ENCODE measurements at regions not wholly inside any gene's neighbourhood (a gene's known extent, or its start where the extent isn't known, plus 50 kb on each side); places are given as distances from the start of the nearest gene placed in this dataset.
A peak's percentile ranks its signal among the peaks of the same experiment; 100 is the strongest.

DNA sequence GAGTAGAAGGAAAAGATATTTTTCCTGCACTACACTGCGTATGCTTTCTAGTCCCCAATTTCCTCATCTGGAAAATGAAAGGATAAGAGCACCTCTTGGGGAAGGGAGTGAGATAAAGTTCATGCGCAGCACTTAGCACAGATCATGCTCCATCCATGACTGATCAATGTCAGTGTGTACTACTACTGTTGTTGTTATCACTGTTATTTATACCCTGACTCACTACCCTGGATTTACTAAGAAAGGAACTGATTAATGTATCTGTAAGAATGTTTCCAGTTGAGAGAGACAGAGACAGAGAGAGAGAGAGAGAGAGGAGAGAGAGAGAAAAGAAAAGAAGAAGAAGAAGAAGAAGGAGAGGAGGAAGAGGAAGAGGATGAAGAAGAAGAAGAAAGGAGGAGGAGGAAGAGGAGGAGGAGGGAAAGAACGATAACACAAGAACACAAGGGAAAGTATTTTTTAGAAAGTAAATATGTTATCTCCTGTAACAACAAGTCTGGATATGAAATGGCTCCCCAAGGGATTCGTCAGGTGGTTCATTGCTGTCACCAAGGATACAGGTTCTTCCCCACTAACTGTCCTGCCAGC is 212.2 kb upstream of the PROK2 start:
- peak; percentile 40 for DNase-seq

DNA sequence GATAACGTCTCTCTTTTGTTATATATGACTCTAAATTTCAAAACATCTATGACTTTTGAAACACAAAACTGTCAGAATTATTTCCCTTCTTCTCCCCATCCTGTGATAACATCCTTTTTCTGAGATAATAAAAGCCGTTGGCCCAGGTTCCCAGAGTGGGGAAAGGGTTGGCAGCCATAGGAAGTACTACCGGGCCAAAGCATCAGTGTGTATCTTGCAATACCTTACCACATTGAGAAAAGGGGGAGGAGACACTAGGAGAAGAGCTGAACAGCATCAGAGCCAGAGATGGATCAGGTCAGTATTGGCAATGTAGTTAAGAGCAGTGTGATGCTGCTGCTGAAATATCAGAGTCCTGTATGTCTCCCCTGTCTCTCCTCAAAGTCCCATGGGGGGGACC is 210.0 kb upstream of the PROK2 start:
- DNase-seq, result no peak

DNA sequence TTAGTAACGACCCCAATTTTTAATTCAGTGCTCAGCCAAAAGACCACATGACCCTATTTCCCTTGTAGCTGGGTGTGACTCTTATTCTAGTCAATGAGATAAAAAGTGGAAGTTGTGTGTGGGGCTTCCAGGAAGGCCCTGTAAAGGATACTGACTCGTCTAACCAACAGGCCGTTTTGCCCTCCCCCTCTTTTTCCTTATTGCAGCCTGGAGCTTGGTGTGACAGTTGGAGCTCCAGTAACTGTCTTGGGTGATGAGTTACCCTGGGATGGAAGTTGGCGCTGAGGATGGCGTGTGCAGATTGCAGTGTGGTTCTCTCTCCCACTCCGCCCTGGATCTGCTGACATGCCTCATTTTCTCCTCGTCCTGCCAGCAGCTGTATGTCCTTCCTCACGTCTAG is 209.3 kb upstream of the PROK2 start:
- DNase-seq, result peak; percentile 57

DNA sequence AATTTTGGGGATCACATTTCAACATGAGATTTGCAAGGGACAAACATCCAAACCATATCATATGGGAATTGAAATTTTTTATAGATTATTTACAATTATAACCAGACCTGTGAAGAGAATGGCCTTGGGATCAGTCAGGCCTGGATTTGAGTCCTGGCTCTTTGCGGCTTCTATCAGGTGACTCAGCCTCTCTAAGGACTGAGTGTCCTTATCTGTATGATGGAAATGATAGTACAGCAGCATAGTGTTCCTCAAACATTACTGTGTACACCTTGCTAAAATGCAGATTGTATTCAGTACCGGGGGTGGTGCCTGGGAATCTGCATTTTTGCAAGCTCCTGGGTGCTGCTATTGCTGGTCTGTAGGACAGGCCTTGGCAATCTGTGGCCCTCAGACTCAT is 206.7 kb upstream of the PROK2 start:
- DNase-seq, result no peak

DNA sequence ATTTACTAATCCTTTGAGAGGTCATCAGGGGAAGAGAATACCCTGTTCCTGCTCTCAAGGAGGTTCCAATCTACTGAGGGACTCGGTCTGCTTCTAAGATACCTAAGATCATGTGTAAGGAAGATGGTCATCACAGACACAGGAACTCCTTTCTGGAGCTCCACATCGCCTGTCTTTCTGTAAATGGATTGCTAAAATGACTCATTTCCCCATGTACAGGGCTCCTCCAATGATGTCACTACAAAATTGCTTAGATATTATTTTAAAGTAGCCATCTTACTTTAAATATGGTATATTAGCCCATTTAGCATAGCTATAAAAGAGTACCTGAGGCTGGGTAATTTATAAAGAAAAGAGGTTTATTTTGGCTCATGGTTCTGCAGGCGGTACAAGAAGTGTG is 206.1 kb upstream of the PROK2 start:
- no peak for DNase-seq

DNA sequence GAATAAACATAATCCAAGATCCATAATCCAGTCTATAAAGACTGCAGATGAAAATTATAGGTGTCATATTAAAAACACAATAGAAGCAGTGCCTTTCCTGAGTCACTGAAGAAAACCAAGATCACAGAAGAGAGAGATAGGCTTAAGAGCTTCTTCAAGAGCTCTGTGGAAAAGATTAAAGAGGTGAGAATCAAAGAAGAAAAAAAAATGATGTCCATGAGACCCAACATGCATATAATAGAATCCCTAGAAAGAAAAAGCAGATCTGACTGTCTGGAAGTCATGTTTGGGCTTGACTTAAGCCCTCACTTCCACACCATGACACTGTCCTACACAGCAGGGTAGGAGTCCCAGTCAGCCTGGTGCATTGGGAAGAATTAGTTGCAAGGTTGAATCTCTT is 205.6 kb upstream of the PROK2 start:
- DNase-seq, result no peak

DNA sequence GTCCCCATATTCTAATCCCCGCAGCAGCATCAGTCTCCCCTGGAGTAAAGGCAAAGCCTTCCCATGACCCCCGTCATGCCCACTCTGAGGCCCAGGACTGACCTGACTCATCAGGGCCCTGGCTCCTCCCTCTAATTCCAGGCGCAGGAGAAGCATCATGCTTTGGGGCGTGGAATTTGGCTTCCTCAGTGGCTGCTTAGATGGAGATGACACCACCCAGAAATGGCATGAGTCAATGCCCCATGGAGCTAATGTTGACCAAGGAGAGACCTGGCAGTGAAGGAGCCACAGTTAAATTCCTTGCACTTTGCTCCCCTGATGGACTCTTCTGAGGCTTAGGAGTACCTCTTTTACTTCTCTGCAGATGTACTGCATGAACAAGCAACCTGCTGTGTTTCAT is 204.2 kb upstream of the PROK2 start:
- no peak for DNase-seq

DNA sequence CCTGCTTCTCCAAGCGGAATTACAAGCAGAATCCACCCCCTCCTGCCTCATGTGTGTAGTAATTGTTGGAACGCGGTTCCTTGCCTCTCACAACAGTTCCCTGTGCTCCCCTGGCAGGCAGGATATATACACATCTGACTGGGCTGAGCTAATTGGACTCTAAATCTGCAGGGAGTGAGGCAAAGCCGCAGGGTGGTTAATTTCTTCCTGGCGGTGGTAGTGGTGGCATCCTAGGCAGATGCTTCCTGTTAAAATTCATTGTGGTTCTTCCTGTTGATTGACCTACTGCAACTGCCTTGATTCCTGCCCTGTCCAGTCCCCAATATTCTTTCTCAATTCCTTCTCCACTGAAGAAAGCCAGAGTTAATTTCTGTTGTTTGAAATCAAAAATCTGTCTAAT is 202.9 kb upstream of the PROK2 start:
- DNase-seq, result no peak

DNA sequence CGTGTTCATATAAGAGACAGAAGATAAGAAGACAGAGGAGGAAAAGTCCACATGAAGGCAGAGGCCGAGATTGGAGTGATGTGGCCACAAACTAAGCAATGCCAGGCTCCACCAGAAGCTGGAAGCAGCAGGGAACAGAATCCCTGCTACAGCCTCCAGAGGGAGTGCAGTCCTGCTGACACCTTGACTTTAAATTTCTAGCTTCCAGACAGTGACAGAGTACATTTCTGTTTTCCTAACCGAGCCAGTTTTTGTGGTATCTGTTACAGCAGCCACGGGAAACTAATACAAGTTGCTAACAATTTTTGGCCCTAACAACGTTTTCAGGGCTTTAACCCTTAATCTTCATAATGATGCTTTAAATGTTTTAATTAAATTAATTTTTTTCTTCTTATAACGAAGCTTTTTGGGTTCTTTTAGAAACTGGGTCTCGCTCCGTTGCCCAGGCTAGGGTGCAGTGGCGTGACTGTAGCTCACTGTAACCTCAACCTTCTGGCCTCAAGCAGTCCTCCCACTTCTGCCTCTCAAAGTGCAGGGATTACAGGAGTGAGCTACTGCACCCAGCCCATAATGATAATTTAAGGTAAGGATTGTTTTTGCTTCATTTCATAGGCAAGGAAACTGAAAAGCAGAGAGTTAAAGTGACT is 202.3 kb upstream of the PROK2 start:
- DNase-seq, result no peak

DNA sequence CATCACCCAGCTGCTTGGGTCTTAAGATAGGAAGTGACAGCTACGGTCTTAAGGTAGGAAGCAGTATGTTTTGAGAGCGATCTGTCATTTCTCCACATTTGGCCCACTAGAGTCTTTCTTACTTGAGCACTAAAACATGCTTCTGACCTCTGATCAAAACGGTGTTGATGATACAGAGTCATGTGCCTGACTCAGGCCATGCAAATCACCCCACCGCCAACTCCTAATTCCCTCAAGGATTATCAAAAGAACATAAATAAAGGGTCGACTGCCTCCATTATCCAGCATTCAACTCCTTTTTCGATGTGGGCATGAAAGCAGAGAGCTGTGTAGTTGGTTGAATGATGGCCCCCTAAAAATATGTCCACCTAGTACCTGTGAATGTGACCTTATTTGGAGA is 201.7 kb upstream of the PROK2 start:
- DNase-seq, result no peak

DNA sequence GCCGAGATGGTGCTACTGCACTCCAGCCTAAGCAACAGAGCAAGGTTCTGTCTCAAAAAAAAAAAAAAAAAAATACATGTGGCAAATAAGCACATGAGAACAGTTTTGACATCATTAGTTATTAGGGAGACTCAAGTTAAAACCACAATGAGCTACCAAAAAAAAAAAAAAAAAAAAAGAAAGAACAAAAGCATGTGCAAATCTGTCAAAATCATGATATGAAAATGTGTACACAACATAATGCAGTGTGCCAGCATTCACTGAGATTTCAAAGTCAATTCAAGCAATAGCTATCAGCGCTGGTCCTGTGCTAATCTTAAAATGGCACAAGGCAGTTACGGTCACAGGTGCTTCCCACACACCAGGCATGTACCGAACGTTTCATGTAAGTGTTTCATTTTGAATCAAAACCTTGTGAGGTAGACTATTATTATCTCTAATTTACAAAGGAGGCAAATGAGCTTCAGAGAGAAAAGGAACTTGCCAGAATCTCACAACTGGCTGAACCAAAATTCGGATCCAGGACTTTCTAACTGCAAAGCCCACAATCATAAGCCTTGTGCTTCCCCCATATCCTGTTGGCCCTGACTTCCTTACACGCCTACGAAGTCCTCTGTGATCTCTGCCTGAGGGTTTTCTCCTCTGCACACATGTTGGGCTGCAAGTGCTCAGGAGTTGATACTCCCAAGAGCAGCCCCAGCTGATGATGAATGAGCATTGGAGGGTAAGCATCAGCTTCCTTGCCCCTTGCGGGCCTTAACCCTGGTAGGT is 200.1 kb upstream of the PROK2 start:
- DNase-seq, result peak; percentile 83

DNA sequence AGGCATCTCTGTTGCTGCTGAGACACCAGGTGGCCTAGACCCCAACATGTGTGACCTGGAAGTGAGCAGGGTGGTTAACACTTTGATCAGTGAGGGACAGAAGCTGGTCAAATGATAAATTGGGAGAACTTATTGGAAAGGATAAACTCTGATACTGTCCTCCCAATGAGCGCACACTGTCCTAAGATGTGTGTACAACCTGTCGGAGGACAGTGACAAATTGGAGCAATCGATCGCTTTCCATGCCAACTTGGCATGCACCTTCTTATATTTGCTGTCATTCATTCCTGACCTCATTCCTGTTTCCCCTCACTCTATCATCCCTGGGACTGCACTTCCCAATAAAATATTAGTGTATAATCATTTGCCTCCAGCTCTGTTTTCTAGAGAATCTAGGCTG is 198.7 kb upstream of the PROK2 start:
- DNase-seq, result no peak

DNA sequence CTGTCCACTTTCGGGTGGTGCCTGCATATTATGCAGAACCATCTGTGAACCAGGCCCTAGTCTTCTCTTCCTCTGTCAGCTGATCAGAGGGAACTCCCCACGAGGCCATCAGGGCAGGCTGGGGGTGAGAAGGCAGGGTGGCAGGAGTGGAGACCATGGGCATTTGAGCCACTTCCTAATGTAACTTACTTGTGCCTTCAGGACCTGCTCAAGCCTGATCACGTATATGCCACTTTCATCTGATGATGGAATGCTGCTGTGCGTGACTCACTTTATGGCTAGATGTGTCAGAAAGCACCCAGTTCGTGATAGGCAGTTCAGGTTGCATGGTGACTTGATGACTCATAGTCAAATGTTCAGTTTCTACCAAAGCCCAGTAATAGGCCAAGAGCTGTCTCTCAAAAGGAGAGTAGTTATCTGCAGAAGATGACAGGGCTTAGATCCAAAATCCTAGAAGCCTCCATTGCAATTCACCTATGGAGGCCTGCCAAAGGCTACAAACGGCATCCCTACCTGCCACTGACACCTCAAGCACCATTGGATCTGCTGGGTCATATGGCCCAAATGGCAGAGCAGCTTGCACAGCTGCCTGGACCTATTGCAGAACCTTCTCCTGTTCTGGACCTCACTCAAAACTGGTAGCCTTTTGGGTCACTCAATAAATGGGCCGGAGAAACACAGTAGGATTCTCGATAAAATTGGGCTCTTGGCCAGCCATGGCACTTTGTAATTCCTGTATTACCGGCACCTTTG is 197.7 kb upstream of the PROK2 start:
- DNase-seq, result peak; percentile 96

DNA sequence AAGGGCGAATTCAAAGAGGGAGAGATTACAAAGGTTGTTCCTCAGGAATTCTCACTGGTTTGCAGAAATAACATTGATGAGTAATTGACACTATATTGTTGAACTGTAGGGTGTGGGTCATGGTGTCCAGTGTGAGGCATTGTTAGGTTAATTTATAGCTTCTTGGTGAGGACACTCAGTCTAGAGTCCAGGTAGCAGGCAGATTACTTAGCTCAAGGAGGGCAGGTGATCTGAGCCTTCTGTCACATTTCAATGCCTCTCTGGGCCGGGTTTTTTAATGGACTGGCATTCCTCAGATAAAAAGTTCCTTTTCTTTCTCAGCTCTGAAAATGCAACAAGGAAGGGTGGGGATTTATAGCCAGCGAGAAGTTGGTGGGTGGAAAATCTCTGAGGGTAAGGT is 194.2 kb upstream of the PROK2 start:
- DNase-seq, result no peak

DNA sequence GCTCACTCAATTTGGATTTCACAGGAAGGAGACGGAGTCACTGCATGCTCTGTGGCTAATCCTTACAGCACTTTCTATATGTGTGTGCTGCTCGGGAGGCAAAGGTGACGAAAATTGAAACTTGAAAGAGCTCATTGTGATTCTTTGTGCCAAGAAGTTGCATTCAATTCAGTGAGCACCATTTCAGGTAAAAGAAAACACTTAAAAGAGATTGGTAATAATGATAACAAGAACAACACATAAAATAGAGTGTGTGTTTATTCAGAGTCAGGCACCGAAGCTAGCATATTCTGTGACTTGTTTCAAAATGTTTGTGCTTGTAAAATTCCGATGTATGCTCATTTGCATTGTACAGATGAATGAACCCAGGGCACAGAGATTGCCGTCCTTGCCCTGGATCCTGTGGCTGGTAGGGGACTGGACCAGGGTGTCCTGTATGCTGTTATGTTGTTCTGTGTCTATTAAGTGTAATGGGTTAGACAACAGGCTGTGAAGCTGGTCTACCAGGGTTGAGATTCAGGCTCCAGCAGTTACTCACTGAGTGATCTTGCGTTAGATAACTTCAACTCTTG is 193.3 kb upstream of the PROK2 start:
- peak; percentile 93 for DNase-seq

DNA sequence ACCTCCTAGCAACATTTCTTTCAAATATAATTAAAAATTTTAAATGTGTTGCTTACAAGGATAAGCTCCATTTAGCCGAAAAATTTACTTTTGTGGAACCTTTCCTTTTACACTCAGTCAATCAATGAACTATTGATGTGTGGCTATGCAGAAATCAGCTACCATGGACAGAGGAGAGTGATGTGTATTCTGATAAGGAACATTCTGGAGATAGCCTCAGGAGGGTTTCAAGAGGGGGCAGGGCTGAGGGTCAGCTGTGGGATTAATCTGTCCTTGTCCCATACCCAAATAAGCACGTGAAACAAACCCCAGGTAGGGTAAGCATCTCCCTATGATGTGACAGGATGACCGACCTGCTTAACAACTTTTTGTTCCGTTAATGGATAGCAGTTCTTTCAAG is 192.6 kb upstream of the PROK2 start:
- no peak for DNase-seq

DNA sequence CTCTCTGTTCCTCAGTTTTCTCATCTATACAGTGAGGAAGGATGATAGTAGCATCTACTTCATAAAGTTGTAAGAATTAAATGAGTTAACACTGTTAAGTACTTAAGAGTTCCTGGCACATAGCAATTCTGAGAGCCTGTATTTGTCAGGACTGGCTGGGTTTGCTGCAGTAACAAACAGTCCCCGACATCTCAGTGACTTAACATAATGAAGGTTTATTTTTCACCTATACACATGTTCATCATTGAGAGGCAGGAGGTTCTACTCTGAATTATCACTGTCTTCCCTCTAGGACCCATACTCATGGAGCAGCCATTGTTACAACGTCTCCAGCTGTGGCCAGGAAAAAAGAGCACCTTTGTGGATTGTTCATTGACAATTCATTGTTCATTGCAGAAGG is 190.6 kb upstream of the PROK2 start:
- no peak for DNase-seq

DNA sequence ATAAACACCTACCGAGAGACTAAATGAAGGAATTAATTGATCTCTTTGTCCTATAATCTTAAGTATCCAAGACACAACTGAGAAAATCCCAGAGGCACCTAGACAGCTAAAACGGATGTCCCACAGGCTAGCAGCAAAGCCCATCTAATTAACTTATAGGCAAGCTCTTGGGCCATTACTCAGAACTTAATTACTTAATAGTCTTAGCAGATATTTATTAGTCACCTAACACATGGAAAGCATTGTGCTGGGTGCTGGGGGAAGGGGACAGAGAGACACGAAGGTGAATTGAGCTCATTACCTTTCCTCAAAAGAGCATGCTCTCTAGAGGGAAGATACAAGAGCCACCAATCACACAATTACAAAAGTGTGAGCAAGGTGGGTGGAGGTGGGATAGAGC is 189.8 kb upstream of the PROK2 start:
- DNase-seq, result no peak

DNA sequence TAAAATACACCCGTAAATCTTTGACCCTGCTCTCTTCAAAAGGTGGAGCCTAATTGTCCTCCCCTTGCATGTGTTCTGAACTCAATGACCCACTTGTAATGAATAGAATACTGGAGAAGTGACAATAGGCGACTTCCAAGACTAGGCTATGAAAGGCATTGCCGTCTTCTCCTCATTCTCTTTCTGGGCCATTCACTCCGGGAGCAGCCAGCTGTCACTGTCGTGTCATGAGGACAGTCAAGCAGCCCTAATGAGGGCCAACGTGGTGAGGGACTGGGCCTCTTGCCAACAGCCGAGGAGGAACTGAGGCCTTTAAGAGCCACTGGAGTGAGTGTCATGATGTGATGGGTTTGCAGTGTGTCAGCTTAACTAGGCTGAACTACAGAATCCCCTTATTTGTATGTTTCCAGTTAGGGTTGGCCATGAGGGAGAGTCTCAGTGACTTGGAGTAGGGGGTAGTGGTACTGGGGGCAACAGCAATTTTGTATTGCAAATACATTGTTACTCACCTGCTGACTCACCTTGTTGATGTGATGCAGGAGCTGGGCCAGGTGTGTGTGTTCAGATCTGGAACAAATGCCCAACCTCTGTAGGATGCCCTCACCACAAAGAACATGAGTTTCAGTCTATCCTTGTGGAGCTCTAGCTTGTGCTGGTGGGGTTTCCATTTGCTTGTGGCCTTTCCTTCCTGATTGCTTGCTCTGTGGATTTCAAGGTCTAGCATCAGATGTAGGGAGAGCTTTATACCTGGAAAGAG is 188.5 kb upstream of the PROK2 start:
- no peak for DNase-seq

DNA sequence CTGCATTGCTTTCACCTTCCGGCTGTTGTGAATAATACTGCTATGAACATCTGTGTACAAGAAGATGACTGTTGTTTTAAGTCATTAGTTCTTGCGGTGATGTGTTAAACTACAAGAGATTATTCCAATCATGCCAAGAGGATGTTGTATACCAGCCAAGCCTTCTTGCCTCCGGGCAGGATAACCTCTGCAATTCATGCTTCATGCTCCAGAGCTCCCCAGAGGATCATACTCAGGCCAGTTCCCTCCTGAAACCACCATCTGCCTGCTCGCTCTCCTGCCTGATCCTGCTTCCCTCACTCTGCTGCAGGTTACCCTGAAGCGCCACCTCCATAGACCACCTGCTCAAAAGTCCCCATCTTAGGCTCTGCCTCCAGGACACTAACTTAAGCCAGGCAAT is 187.1 kb upstream of the PROK2 start:
- DNase-seq, result no peak

DNA sequence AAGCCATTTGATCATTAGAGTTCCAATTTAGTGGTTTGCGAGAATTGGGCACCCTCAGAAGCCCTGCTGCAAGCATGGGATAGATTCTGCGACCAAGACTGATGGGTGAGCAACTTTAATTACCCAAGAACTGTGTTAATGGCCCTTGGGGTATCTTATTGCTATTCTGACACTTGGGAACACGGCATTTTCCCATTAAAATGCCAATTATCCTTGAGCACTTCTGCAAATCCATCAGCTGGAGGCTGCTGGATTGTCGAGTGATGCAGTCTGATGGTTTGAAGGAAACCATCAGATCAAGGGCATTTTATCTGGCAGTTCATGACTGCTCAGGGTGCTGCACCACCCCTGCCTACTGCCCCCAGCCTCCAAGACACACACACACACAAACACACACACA is 183.6 kb upstream of the PROK2 start:
- no peak for DNase-seq

DNA sequence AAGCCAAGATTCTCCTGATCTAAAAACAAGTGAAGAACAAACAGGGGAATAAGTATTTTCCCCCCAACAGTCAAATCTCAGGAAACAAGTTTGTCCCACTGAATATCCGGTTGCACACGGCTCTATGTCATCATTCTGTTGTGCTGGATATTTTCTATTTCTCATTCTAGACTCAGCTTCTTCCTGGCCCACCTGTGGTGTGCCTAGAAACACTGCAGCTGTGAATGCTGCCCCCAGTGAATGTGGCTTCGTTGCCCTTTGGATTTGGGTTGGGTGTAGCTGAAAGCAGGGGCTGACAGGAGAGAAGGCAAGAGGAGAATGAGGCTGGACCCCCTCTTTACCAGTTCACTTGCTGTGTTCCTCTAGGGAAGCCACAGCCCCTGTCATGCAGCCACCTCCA is 181.2 kb upstream of the PROK2 start:
- DNase-seq, result no peak

DNA sequence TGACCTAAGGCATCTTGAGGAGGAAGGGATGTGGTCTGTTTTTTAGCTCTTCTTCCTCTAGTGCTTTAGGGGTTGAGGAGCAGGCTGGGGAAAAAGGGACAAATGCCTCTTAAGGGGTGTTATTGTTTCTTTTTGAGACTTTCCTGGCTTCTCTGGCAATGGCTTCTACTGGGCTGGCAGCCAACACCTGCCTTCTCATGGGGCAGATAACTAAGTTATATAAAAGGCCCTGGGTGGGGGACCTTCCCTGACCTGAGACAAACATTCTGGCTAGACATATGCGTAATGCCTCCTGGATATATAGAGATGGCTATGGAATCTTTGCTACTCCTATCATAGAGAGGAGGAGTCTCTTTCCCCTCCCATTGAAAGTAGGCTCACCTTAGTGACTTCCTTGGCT is 179.2 kb upstream of the PROK2 start:
- no peak for DNase-seq
